Stimulated activated CD4-positive, alpha-beta T cell treated with anti-CD3 and anti-CD28 coated beads, Interleukin-4, amount 100 ng/mL, for 1 hour (primary cell): ENCODE measurements at regions not wholly inside any gene's neighbourhood (a gene's known extent, or its start where the extent isn't known, plus 50 kb on each side); places are given as distances from the start of the nearest gene placed in this dataset.

Experiments used
- DNase-seq: peaks from one replicate; pipeline ENCODE4 v3.0.0-alpha.2; 2020

DNA sequence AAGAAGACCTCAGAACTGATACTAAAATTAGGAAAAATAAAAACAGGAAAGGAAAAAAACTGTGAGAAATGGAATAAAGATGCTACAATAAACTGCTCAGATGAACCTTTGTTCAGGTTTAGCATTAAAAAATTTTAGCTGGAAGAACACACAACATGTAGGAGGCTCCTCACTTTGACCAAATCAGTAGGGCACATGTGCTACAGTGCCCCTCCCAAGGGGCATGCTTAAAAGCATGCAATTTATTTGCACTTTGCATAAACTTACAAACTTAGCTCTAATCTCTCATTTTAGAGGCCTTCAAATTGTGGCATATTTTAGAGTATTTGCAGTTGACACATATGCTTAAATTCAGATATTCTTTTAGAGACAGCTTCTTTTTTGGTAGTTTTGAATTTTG lies 570.2 kb downstream of the UTRN start:
- DNase-seq: no peak

DNA sequence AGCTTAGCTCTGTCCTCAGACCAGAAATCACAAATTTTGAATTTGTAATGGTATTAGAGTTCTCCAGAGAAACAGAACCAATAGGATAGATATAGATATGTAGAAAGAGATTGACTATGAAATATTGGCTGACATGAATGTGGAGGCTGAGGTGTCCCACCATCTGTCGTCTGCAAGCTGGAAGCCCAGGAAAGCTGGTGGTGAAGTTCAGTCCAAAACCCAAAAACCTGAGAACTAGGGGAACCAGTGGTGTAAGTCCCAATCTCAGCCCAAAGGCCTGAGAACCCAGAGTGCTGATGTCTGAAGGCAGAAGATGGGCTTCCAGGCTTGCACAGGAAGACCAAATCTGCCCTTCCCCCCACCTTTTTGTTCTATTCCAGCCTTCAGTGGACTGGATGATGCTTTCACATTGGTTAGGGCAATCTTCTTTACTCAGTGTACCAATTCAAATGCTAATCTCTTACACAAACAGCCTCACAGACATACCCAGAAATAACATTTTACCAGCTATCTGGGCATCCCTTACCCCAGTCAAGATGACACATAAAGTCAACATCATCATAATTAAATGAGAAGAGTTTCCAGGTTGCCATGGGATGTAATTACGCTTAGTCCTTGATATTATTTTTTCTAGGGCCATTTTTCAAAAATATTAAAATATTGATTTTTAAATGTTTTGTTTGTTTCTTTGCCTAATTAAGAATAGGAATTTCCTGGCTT lies 570.8 kb downstream of the UTRN start:
- DNase-seq: no peak

DNA sequence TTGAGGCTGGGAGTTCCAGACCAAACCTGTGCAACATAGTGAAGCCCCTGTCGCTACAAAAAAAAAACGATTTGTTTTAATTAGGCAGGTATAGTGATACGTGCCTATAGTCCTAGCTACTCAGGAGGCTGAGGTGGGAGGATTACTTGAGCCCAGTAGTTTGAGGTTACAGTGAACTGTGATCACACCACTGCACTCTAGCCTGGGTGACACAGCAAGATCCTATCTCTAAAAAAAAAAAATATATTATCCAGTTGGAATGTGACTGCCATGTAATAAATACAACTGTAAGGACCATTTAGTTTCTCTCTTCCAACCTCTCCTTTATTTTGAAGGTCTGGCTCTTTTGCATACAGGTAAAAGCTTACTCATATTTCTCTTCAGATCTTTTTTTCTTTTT lies 571.5 kb downstream of the UTRN start:
- no peak for DNase-seq

DNA sequence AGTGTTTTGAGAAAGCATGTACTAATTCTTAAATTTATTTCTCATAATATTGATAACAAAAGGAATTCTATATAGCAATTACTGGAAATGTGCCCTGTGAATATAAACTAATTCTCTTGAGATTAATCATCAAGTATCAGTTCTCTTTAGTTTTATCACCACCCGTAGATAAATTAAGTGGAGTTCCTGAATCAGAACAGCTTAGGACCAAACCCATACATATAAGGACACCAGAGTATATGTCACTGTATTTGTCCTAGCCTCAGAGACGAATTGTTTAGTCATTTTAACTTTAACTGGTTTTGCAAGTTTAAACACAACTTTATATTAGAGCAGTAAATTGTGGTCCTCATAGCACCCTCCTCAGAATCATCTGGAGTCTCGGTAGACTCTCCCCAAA lies 572.0 kb downstream of the UTRN start:
- no peak for DNase-seq

DNA sequence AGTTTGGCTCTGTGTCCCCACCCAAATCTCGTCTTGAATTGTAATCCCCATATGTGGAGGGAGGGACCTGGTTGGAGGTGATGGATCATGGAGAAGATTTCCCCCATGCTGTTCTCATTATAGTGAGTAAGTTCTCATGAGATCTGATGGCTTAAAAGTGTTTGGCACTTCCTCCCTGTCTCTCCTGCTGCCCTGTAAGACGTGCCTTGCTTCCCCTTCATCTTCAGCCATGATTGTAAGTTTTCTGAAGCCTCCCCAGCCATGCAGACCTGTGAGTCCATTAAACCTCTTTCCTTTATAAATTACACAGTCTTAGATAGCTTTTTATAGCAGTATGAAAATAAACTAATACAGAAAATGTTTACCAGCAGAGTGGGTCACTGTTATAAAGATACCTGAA lies 577.6 kb downstream of the UTRN start:
- DNase-seq: no peak

DNA sequence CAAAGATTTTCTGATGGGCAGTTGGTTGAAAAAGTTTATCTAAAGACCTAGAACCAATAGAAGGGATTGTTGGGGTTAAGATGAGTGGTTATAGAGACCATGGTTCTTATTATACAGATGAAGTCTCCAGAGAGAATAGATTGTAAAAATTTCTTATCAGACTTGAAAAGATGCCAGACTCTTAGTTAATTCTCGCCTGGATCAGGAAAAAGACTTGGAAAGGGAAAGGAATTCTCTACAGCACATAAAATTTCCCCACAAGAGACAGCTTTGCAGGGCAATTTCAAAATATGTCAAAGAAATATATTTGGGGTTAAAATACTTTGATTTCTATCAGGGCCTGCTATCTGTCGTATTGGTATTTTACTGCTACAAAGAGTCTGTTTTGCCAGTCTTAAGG lies 582.6 kb downstream of the UTRN start:
- DNase-seq: no peak

DNA sequence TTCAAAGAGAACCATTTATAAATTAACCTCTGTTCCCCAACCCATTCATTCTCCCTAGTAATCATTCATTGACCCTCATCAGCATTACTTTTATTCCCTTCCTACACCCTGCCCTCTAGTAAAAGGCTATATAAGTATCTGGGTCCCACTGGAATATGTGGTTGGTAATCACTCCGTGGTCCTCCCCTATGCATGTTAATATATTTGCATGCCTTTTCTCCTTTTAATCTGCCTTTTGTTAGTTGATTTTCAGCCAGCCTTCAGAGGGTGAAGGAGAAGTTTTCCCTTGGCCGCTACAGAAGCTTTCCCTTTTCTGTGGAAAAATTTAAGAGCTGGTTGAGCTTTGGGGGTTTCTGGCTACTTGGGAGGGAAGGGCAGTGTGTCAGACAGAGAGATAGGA lies 585.6 kb downstream of the UTRN start:
- DNase-seq: no peak

DNA sequence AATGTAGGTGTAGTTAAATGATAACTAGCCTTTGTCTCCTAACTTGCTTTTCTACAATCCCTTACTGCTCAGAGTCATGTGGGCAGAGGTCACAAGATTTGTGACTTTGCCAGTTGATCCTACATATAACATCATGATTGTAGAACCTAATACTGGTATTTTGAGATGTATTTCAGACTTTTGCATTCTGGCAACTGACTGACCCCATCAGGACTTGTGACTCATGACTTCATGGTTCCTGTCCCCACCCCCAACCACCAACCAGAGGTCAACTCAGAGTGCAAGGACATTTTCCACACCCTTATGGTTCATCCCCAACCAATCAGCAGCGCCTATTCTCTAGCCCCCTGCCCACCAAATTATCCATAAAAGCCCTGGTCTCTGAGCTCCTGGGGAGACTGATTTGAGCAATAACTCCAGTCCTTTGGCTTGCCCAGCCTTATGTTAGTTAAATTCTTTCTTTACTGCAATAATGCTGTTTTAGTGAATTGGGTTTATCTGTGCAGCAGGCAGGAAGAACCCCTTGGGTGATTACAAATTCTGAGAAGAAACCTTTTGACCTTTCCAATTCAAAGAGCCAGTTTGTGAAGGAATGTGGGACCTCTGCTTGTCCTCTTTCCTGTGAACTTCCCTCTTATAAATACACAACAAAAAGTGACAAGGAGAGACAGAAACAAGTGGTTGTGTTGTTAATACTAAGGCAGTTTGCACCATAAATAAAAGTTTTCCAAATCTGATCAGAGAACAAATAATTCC lies 588.7 kb downstream of the UTRN start:
- no peak for DNase-seq

DNA sequence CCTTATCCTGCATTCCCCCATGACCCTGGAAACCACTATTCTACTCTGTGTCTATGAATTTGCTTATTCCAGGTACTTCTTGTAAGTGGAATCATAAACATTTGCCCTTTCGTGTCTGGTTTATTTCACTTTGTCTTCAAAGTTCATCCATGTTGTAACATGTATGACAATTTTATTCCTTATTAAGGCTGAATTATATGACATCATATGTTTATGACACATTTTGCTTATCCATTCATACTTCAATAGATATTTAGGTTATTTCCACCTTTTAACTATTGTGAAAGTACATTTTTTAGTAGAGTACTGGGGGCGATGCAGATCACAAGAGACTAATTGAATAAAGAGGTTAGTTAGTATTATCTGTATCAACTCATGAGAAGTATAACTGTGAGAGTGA lies 591.6 kb downstream of the UTRN start:
- no peak for DNase-seq

DNA sequence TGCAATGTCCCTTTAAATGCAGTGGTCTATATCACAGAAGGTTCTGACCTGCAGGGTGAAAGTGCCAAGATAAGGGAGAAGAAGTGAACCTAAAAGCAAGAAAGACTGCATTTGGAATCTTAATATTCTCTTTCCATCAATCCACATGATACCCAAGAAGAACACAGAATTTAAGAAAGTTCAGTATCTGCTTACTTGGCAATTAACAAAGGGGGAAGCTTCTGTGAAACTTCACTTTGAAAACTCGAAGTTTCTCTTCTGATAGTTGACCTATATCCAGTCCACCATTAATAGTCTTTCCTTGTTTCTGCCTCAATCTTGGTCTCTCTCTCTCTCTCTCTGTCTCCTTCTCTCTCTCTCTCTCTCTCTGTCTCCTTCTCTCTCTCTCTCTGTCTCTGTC lies 592.0 kb downstream of the UTRN start:
- DNase-seq: no peak

DNA sequence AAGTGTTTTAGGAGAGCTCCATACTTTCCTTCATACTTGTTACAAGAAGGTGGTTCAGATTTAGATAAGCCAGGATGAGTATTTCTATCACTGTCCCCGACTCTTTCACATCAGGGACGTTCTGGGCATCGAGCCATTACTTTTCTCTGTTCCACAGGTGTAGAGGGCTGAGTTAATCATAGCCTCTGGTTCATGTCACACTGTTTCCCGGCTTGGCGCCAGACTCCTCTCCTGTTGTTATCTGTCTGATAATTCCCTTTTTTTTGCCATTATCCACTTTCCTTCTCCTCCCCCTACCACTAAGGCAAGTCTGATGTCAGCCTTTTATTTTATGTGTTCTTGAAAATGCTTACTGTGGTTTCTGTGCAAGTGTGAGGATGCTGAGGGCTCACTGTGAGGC lies 593.4 kb downstream of the UTRN start:
- no peak for DNase-seq

DNA sequence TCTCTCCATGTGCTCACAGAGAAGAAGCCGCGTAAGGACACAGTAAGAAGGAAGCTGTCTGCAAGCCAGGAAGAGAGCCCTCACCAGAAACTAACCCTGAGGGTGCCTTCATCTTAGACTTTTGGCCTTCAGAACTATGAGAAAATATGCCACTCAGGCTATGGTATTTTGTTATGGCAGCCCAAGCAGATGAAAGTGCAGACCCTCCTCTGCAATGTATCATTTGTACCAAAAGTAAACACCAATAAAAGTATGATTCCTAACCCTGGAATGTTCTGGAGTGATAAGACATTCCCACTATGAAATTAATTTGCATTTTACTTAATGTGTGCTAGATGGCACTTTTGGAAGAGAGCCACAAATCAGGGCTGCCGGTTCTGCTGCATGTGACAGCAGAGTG lies 594.3 kb downstream of the UTRN start:
- DNase-seq: no peak

DNA sequence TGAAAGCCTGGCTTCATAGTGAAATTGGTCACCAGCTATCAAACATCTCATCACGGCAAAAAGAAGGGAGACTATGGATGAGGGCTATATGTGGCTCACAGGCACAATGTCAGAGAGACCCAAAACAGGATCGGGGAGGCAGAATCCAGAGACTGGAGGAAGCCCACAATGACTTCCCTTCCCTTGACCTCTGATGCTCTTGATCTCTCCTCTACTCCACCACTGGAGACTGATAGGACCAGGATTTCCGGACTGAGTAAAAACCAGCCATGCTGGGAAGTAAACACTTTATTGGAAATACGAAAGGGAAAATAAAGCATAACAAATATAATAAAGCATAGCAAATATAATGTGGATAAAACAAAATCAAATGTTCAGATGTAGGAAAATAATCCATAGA lies 597.3 kb downstream of the UTRN start:
- DNase-seq: no peak

DNA sequence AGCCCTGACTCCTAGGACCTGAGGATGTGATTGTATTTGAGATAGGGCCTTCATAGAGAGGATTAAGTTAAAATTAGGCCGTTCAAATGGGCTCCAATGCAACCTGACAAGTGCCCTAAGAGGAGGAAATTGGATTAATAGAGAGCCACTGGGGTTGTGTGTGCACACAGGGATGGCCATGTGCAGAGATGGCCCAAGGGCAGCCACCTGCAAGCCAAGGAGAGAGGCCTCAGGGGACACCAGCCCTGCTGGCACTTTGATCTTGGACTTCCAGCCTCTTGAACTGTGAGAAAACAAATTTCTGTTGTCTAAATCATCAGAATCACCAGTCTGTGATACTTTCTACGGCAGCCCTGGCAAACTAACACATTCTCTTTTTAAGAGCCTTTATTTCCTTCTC lies 598.8 kb downstream of the UTRN start:
- DNase-seq: no peak

DNA sequence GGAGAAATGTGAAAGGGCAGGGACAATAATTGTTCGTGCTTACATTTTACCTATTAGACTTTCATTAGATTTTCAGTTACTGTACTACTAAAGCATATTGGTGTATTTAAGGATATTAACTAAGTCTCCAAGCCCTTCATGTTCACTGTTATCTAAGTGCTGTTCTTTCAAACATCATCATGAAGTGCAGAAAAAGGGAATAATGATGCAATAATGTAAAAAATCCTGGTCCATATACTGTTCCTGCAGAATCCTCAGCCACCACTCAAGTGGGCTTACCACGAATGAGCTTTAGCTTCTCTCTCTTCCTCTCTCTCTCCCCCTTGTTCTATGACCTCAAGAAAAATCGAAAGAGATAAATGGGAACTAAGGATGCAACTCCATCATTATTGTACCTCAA lies 600.7 kb downstream of the UTRN start:
- DNase-seq: no peak

DNA sequence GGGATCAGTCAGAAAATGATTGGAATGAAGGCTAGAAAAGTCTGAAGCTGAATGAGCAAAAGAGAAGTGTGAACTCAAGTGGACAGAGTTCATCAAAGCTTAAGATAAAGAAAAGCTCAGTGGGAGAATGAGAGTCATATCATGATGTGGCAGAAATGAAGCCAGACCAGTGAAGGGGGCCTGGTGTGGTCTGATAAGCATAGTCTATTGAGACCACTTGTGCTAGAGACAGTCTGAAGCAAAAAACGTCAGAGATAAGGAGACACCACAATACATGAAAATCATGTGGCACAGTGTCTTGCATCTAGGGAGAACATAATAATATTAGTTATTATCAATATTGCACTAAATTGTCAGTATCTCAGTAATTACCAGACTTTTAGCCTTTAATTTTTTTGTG lies 601.5 kb downstream of the UTRN start:
- DNase-seq: no peak

DNA sequence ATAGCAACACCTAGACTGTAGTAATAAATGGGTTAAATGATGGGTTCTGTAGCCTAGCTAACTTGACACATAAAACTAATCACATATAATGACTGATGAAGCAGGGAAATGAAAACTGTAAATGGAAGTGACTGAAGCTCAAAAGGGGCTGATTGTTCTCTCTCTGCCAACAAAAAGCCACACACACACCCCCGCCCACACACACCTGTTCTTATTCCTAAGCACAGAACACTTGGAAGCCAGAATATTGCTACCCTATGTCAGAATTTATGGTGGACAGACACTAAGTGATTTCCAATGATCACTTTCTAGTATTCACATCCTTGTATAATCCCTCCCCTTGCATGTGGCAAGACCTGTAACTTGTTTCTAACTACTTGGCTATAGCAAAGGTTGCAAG lies 603.5 kb downstream of the UTRN start:
- no peak for DNase-seq

DNA sequence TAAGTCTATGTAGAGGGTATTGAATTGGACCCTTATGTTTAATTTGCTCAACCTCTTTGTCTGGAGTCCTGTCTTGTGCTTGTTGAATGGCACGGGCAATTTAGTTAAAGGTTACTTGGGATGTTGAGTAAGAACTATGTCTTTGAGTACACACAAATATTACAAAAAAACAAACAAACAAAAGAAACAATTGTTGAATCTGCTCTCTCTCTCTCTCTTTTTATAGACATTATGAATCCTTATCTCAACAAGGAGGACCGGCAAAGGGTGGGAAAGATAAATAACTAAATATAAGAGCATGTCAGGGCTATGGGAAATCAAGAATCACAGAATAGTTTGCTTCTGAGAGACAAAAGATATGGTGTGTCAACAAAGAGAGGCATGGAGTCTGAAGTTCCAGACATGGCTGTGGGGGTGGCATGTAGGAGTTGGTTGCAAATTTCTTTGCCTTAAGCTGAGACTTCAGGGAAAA lies 608.6 kb downstream of the UTRN start:
- no peak for DNase-seq

DNA sequence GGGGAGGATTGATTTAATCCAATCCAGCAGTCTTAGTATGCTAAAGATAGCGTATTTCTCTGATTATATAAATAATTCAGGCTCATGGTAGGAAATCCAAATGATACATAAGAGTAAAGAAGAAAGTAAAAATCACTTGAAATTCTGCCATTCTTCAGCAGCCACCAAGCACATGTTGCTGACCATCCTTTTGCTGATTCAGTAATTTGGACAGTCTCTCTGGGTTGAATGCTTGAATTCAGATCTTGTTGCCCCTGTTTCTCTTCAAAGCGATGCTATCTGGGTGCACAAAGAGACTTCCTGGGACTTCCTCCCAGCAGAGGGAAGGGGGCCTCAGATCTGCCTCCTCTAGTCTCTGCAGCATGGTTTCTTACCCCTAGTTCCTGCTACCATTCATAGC lies 609.1 kb downstream of the UTRN start:
- no peak for DNase-seq

DNA sequence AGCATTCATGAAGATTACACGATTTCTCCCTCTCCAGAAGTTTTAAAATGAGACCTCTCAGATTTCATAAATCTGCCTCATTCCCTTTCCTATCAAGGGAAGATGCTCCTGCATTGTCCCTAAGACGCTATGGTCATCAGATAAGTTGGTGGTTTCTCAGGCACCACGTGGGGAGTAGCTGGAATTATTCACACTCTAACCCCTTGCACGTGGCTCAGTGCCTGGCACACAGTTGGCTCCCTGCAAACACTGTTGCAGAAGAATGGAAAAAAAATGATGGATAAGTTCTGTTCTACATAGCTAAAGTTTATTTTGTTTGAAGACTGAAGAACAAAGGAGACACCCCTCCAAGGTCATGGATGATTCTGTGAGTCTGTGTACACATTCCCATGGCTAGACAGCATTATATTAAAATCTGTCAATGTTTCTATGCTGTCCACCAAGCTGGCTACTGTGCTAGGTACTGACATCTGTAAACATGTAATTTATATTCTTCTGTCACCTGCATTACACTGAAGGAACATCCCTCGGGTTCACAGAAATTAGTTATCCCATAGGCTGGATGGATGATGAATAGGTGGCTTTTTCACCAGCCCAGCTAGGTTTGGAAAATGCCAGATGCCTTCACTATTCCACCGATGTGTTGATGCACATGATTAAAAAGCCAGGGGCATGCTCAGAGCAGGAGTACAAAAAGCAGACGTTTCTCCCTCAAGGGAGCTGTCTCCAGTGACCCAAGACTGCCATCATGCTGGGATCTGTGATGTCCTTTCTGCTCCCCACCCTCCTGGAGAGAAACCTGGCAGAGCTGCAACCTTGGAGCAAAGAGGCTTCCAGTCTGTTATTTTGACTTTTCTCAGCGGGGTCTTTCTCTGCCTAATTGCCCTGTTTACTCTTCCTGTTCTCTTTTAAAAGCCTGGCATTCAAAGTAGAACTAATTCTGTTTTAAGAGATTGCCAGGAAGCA lies 610.5 kb downstream of the UTRN start:
- DNase-seq: no peak

DNA sequence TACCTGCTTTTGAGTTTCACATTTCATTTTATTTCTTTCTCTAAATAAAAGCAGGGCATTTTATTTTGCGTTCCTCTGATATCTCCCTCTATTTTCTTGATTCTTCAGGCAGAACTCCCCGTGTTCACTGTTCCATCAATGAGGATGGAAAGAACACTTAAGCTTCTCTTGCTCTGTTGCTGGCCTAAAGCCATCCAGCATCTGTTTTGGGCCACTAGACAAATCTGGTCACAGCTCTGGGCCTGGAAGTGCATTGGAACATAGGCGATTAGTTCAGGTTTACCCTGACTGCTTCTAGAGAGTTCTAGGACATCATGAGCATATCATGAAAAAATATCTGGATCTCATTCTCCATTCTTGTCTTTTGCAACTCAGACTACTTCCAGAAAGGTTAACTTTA lies 611.2 kb downstream of the UTRN start:
- no peak for DNase-seq

DNA sequence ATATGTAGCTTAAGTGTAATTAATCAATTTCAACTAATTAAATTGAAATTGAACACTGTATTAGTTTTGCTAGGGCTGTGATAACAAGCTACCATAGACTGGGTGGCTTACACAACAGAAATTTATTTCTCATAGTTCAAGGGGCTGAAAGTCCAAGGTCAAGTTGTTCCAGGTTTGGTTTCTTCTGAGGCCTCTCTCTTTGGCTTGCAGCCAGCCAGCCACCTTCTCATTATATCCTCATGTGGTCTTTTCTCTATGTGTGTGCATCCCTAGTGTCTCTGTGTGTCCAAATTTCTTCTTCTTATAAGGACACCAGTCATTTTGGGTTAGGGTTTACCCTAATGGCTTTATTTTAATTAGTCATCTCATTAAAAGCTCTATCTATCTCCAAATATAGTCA lies 611.7 kb downstream of the UTRN start:
- no peak for DNase-seq

DNA sequence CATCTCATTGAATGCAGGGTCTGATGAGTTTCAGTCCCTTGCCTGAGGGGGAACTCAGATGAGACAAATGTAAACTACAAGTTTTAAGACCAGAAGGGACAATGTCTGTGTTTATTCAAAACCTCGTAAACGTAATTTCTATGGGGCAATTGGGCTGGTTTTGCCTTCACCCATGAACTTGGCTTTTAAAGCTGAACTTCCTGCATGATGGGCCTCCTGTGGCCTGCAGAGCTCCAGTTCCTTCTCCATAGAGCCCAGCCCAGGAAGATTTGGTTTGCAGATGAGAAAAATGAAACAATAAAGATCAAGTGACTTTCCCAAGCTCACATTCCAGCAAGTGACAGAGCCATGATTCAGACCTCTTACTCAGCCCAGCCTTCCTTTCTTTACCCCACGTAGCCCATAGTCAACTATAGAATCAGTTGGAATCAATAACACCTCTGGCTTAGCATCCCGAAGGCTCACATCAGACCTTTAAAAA lies 612.3 kb downstream of the UTRN start:
- DNase-seq: no peak
